GM20000 (cell line): ENCODE measurements at regions not wholly inside any gene's neighbourhood (a gene's known extent, or its start where the extent isn't known, plus 50 kb on each side); places are given as distances from the start of the nearest gene placed in this dataset.

ENCODE experiments used
- DNase-seq: peaks from one replicate; pipeline ENCODE4 v3.0.0; 2012; ENCODE audit warnings: low spot score
- CTCF ChIP-seq: IDR thresholded peaks from 2 replicates; pipeline ENCODE4 v1.5.1; 2012; ENCODE audit warnings: mild to moderate bottlenecking, control low read depth; ENCODE audit errors: extremely low read depth, missing control alignments

DNA sequence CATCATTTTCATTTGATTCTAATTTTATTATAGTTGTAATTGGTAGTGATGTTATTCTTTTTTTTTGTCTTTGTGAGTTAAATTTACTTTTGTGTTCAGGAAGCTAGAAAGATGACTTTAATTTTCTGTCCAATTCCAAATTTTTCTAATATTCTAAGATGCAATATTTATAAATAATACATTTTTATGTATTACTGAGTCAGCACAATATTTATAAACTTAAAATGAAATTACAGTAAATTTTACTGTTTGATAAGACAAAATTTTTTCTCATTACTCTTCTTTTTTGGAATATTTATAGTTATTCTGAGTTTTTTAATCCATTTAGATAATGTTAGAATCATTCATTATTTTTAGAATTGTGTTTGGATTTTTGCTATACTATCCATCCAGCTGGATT, 1637.9 kb upstream of the ACO1 start:
- TF ChIP-seq CTCF, result no peak
- no peak for DNase-seq

GRCh38 chr9:30757723-30758122, 1626.7 kb upstream of the ACO1 start:
- no peak for TF ChIP-seq CTCF
- DNase-seq, result no peak

- no peak for TF ChIP-seq CTCF
- no peak for DNase-seq
These were observed 1625.6 kb upstream of the ACO1 start for GRCh38 chr9:30758726-30759446.

DNA sequence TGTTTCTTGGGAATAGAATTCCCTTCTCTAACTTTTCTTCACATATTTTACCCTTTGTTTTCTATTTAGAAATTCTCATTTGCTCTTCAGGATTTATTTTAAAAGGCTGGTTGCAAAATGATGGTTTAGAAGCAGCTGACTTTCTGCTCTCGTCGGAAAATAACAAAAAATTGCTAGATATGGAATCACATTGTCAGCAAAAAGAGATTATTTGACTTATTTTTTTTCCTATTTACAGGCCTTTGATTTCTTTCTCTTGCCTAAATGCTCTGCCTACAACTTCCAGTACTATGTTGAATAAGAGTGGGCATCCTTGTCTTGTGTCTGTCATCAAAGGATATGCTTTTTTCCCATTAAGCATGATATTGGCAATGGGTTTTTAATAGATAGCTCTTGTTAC, 1619.1 kb upstream of the ACO1 start:
- no peak for DNase-seq
- no peak for TF ChIP-seq CTCF

GRCh38 chr9:30771163-30771708, 1613.2 kb upstream of the ACO1 start:
- no peak for DNase-seq
- no peak for TF ChIP-seq CTCF

GRCh38 chr9:30771760-30772159, 1612.7 kb upstream of the ACO1 start:
- DNase-seq, result no peak
- TF ChIP-seq CTCF, result no peak

GRCh38 chr9:30773427-30773826, 1611.0 kb upstream of the ACO1 start:
- no peak for TF ChIP-seq CTCF
- DNase-seq, result no peak
